Renal cortex interstitium (tissue), 11 donors: ENCODE measurements at regions not wholly inside any gene's neighbourhood (a gene's known extent, or its start where the extent isn't known, plus 50 kb on each side); places are given as distances from the start of the nearest gene placed in this dataset.

ENCODE experiments used
- DNase-seq, 11 donors: peaks; one replicate each; pipeline ENCODE4 v3.0.0-alpha.2; 2013; ENCODE audit warnings: low read depth in 9 of 11, low spot score in 4 of 11; ENCODE audit errors: extremely low read depth in 1 of 11

GRCh38 chr12:105921055-105921454 is 217.7 kb downstream of the NUAK1 start:
- no peak for DNase-seq

DNA sequence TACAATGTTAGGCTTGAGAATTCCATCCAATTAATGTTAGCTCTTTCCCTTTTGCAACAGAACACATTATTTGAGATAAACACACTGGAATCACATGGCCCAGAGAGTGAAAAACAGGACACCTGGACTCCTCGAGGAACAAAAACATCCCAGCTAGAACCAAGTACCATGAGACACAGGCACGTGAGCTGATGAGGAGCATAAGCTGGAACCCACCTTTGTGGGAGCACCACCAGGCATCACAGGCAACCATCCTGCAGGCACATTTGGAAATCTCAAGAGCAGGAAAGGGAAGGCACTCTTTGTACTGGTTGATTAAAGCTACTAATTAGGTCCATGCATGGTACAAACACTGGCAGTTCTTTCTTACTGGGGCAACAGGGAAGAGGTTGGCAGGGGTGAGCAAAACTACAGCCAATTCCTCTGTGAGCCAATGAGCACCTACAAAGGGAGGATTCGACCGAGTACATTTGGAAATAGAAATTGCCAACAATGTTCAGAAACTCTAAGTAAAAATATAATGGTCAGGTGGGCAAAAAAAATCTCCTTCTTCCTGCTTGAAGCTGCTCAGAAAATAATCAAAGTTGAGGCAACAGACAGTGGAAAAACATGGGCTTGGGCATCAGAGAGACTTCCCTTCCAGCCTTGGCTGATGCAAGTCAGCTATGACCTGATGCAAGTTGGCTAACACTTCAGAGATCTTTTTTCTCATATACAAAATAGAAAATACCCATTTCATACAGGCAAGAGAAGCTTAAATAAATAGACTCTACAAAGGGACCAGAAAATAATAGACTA is 216.7 kb downstream of the NUAK1 start:
- no peak for DNase-seq

GRCh38 chr12:105922670-105923102 is 216.1 kb downstream of the NUAK1 start:
- DNase-seq = no peak

- DNase-seq = no peak
These were observed 214.1 kb downstream of the NUAK1 start for GRCh38 chr12:105924526-105925208.

- no peak for DNase-seq
These were observed 211.2 kb downstream of the NUAK1 start for GRCh38 chr12:105927564-105927963.

- DNase-seq = no peak
These were observed 210.3 kb downstream of the NUAK1 start for GRCh38 chr12:105928436-105928835.

DNA sequence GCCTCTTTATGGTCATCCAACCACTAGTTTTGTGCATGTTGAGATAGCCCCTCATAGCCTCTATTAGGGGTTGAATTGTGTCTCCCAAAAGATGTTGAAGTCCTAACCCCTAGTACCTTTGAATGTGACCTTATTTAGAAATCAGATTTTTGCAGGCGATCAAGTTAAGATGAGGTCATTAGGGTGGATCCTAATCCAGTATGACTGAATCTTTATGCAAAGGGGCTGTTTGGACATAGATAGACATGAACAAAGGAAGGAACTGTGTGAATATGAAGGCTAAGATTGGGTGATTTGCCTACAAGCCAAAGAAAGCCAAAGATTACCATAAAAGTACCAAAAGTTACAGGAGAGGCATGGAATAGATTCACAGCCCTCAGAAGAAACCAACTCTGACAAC is 209.6 kb downstream of the NUAK1 start:
- DNase-seq = no peak

GRCh38 chr12:105930557-105931503 is 207.9 kb downstream of the NUAK1 start:
- DNase-seq = no peak

- DNase-seq = no peak
These were observed 206.8 kb downstream of the NUAK1 start for GRCh38 chr12:105931762-105932570.

- no peak for DNase-seq
These were observed 204.8 kb downstream of the NUAK1 start for GRCh38 chr12:105933671-105934665.

GRCh38 chr12:105935106-105935505 is 203.6 kb downstream of the NUAK1 start:
- DNase-seq = no peak

DNA sequence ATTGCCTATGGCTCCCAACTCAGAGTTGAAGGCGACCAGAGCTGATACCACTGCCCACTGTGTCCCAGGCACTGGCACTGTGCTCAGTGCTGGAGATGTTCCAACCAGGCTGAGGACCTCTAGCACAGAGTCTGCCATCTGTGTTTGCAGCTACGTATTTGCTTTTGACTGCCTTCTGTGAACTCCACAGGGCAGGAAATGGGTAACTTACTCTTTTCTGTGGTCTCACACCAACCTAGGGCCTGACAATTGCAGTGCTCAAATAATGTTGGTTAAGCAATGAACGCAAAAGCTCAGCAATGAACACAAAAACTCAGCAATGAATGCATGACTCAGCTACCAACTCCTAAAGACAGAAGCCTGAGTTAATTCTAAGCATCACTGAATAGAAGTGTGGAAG is 202.8 kb downstream of the NUAK1 start:
- no peak for DNase-seq

DNA sequence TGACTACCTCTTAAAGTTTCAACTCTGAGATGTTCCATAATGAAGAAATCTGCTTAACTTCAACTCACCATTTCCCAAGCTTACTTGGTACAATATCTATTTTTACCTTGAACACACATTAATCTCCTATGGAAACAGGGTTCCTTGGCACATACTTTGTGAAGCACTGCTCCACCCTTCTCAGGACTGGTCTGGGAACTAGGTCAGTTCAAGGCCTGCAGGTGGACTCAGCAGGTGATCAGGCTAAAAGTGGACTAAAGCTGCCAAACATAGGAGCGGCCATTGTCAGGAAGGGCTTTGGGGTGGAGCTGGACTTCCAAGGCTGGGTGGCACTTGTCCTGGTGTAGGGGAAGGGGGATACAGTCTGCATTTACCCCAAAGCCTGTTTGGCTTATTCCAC is 202.3 kb downstream of the NUAK1 start:
- DNase-seq = no peak

DNA sequence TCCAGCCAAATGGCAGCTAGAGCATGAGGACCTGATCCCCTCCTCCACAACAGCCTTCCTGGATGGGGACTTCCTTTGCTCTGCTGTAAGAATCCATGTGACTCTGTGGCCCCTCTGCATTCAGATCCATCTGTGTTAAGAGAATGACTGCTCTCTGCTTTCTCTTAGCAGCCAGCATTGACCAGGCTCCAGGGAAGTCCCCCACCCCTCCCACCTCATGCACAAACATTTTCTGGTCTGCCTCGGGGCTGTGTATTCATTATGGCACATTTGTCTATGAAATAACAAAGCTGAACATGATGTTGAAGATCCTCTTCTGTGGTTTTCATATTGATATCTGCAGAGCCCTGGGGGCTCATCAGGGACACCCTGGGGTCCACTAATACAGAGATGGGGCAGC is 201.7 kb downstream of the NUAK1 start:
- DNase-seq = no peak

- DNase-seq = no peak
These were observed 199.5 kb downstream of the NUAK1 start for GRCh38 chr12:105939181-105939721.

- DNase-seq = no peak
These were observed 196.5 kb downstream of the NUAK1 start for GRCh38 chr12:105942281-105942680.

- DNase-seq = no peak
These were observed 195.2 kb downstream of the NUAK1 start for GRCh38 chr12:105943525-105943924.
